Gastroesophageal sphincter (tissue), 3 donors: ENCODE measurements at regions not wholly inside any gene's neighbourhood (a gene's known extent, or its start where the extent isn't known, plus 50 kb on each side); places are given as distances from the start of the nearest gene placed in this dataset.

Experiments
- EP300 ChIP-seq: sonication (generic); formaldehyde crosslinking; IDR thresholded peaks from one replicate; pipeline ENCODE4 v1.6.1; 2017; ENCODE audit warnings: antibody characterized with exemption, mild to moderate bottlenecking
- POLR2AphosphoS5 ChIP-seq: sonication (generic); formaldehyde crosslinking; IDR thresholded peaks from one replicate; pipeline ENCODE4 v1.6.1; 2017; ENCODE audit warnings: antibody characterized with exemption
- TF ChIP-seq, protein P1 (sequence below), 4 experiments: fragments of 200-600 bp in 2 of 4; fragments of 450-650 bp in 2 of 4; sonication (generic) in 1 of 4; IDR thresholded peaks; one replicate each; pipeline ENCODE4 v1.5.1; 2017 to 2019; ENCODE audit warnings: antibody characterized with exemption in 4 of 4, mild to moderate bottlenecking in 2 of 4, moderate library complexity in 2 of 4

GRCh38 chr12:124207049-124207448, 87.8 kb upstream of the RFLNA start:
- TF ChIP-seq, protein P1, sequence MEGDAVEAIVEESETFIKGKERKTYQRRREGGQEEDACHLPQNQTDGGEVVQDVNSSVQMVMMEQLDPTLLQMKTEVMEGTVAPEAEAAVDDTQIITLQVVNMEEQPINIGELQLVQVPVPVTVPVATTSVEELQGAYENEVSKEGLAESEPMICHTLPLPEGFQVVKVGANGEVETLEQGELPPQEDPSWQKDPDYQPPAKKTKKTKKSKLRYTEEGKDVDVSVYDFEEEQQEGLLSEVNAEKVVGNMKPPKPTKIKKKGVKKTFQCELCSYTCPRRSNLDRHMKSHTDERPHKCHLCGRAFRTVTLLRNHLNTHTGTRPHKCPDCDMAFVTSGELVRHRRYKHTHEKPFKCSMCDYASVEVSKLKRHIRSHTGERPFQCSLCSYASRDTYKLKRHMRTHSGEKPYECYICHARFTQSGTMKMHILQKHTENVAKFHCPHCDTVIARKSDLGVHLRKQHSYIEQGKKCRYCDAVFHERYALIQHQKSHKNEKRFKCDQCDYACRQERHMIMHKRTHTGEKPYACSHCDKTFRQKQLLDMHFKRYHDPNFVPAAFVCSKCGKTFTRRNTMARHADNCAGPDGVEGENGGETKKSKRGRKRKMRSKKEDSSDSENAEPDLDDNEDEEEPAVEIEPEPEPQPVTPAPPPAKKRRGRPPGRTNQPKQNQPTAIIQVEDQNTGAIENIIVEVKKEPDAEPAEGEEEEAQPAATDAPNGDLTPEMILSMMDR (IDR thresholded peaks at IDR 0.05), result no peak
- TF ChIP-seq POLR2AphosphoS5, result no peak
- no peak for TF ChIP-seq EP300
